ENCODE measurements at regions not wholly inside any gene's neighbourhood (a gene's known extent, or its start where the extent isn't known, plus 50 kb on each side); places are given as distances from the start of the nearest gene placed in this dataset.

GRCh38 chr2:575030-575726 is 102.0 kb downstream of the TMEM18 start:
- DNase-seq: no peak

GRCh38 chr2:573805-574392 is 103.3 kb downstream of the TMEM18 start:
- no peak for DNase-seq

GRCh38 chr2:573025-573424 is 104.2 kb downstream of the TMEM18 start:
- no peak for DNase-seq

GRCh38 chr2:569681-570080 is 107.5 kb downstream of the TMEM18 start:
- no peak for DNase-seq

GRCh38 chr2:568639-569235 is 108.5 kb downstream of the TMEM18 start:
- DNase-seq: no peak

GRCh38 chr2:567865-568638 is 109.2 kb downstream of the TMEM18 start:
- DNase-seq: no peak

GRCh38 chr2:567496-567864 is 109.7 kb downstream of the TMEM18 start:
- DNase-seq: no peak

GRCh38 chr2:566379-567313 is 110.6 kb downstream of the TMEM18 start:
- DNase-seq: no peak

GRCh38 chr2:564471-565181 is 112.6 kb downstream of the TMEM18 start:
- no peak for DNase-seq

- DNase-seq: no peak
These were observed 113.7 kb downstream of the TMEM18 start for GRCh38 chr2:563512-563911.

GRCh38 chr2:562391-563364 is 114.5 kb downstream of the TMEM18 start:
- no peak for DNase-seq

- DNase-seq: no peak
These were observed 118.3 kb downstream of the TMEM18 start for GRCh38 chr2:558879-559278.

GRCh38 chr2:558302-558642 is 118.9 kb downstream of the TMEM18 start:
- DNase-seq: no peak

- no peak for DNase-seq
These were observed 119.4 kb downstream of the TMEM18 start for GRCh38 chr2:557635-558301.

GRCh38 chr2:556485-556884 is 120.7 kb downstream of the TMEM18 start:
- DNase-seq: no peak

GRCh38 chr2:555164-555922 is 121.9 kb downstream of the TMEM18 start:
- DNase-seq: no peak

GRCh38 chr2:554444-554843 is 122.8 kb downstream of the TMEM18 start:
- no peak for DNase-seq

- no peak for DNase-seq
These were observed 124.3 kb downstream of the TMEM18 start for GRCh38 chr2:552906-553305.

GRCh38 chr2:551621-552020 is 125.6 kb downstream of the TMEM18 start:
- DNase-seq: no peak

All from stimulated activated naive CD4-positive, alpha-beta T cell (primary cell).